Neural cell (in vitro differentiated cells): ENCODE measurements at regions not wholly inside any gene's neighbourhood (a gene's known extent, or its start where the extent isn't known, plus 50 kb on each side); places are given as distances from the start of the nearest gene placed in this dataset.

ENCODE experiments used
- H2AFZ ChIP-seq: fragments of 200-600, 300-800 bp; sonication (generic), shearing (Covaris generic); 2 replicates; pipeline ENCODE4 v1.6.0; 2014; ENCODE audit warnings: low read depth, mild to moderate bottlenecking, antibody characterized with exemption, low read length, moderate library complexity
- H3F3A ChIP-seq: fragments of 200-600 bp; shearing (Covaris generic); 2 replicates; pipeline ENCODE4 v1.6.1; 2016; ENCODE audit warnings: mild to moderate bottlenecking, moderate library complexity, mixed read lengths, antibody characterized with exemption, low read length; ENCODE audit not compliant: insufficient read depth, poor library complexity, severe bottlenecking
- H3K27ac ChIP-seq: fragments of 200-600, 300-800 bp; sonication (generic), shearing (Covaris generic); 2 replicates; pipeline ENCODE4 v1.5.1; 2014; ENCODE audit warnings: mild to moderate bottlenecking, low read length, moderate library complexity
- H3K27me3 ChIP-seq: fragments of 300-800, 200-600 bp; sonication (generic), shearing (Covaris generic); 2 replicates; pipeline ENCODE4 v1.6.0; 2014; ENCODE audit warnings: mild to moderate bottlenecking, low read depth, low read length, moderate library complexity; ENCODE audit not compliant: insufficient read depth
- H3K36me3 ChIP-seq: fragments of 300-800, 200-600 bp; sonication (generic), shearing (Covaris generic); 2 replicates; pipeline ENCODE4 v1.5.1; 2014; ENCODE audit warnings: mild to moderate bottlenecking, antibody characterized with exemption, low read length, moderate library complexity; ENCODE audit not compliant: insufficient read depth
- H3K4me2 ChIP-seq: fragments of 300-800, 200-600 bp; sonication (generic), shearing (Covaris generic); 2 replicates; pipeline ENCODE4 v1.6.0; 2014; ENCODE audit warnings: mild to moderate bottlenecking, low read length
- H3K4me3 ChIP-seq: fragments of 300-800, 200-600 bp; sonication (generic), shearing (Covaris generic); 2 replicates; pipeline ENCODE4 v1.5.1; 2014; ENCODE audit warnings: mild to moderate bottlenecking, low read length, moderate library complexity
- H3K79me2 ChIP-seq: fragments of 200-600 bp; shearing (Covaris generic); replicated peaks from 2 replicates; pipeline ENCODE4 v1.6.0; 2014; ENCODE audit warnings: mild to moderate bottlenecking, low read length, moderate library complexity; ENCODE audit not compliant: insufficient read depth
- H3K9ac ChIP-seq: fragments of 300-800, 200-600 bp; sonication (generic), shearing (Covaris generic); 2 replicates; pipeline ENCODE4 v1.6.1; 2016; ENCODE audit warnings: mild to moderate bottlenecking, low read length, mixed read lengths
- H3K9me2 ChIP-seq: fragments of 200-600 bp; shearing (Covaris generic); 2 replicates; pipeline ENCODE4 v1.6.1; 2016; ENCODE audit warnings: mild to moderate bottlenecking, low read length, mixed read lengths; ENCODE audit not compliant: insufficient read depth
- H3K9me3 ChIP-seq: fragments of 200-600, 300-800 bp; sonication (generic), shearing (Covaris generic); 2 replicates; pipeline ENCODE4 v1.6.1; 2016; ENCODE audit warnings: mild to moderate bottlenecking, mixed run types, low read length, moderate library complexity, mixed read lengths
- H4K20me1 ChIP-seq: fragments of 200-600 bp; shearing (Covaris generic); 2 replicates; pipeline ENCODE4 v1.6.1; 2016; ENCODE audit warnings: mild to moderate bottlenecking, mixed run types; ENCODE audit not compliant: insufficient read depth
- EP300 ChIP-seq: fragments of 450-650 bp; conservative IDR thresholded peaks from 2 replicates; pipeline ENCODE4 v1.6.1; 2014; ENCODE audit warnings: antibody characterized with exemption, mild to moderate bottlenecking, moderate library complexity; ENCODE audit not compliant: poor library complexity, severe bottlenecking
- EZH2 ChIP-seq: fragments of 200-600, 300-800 bp; shearing (Covaris generic), sonication (generic); IDR thresholded peaks from 2 replicates; pipeline ENCODE4 v1.6.1; 2014; ENCODE audit warnings: antibody characterized with exemption, low read length, borderline replicate concordance, mild to moderate bottlenecking; ENCODE audit not compliant: insufficient read depth, poor library complexity, severe bottlenecking
- MXI1 ChIP-seq: fragments of 450-650 bp; conservative IDR thresholded peaks from 2 replicates; pipeline ENCODE4 v1.6.1; 2014; ENCODE audit warnings: antibody characterized with exemption, mild to moderate bottlenecking; ENCODE audit not compliant: poor library complexity, severe bottlenecking
- POLR2AphosphoS5 ChIP-seq: IDR thresholded peaks from 2 replicates; pipeline ENCODE4 v1.6.1; 2012
- RAD21 ChIP-seq: fragments of 450-650 bp; conservative IDR thresholded peaks from 2 replicates; pipeline ENCODE4 v1.6.1; 2014; ENCODE audit warnings: antibody characterized with exemption, mild to moderate bottlenecking, moderate library complexity
- SMC3 ChIP-seq: fragments of 450-650 bp; conservative IDR thresholded peaks from 2 replicates; pipeline ENCODE4 v1.6.1; 2014; ENCODE audit warnings: antibody characterized with exemption, mild to moderate bottlenecking, moderate library complexity; ENCODE audit not compliant: poor library complexity
- TAF1 ChIP-seq: IDR thresholded peaks from 2 replicates; pipeline ENCODE4 v1.6.1; 2012; ENCODE audit warnings: low read depth
- TF ChIP-seq, protein P1 (sequence below): IDR thresholded peaks from 2 replicates; pipeline ENCODE4 v1.6.1; 2012; ENCODE audit warnings: borderline replicate concordance
- TF ChIP-seq, protein P2 (sequence below): fragments of 450-650 bp; IDR thresholded peaks from 2 replicates; pipeline ENCODE4 v1.5.1; 2014; ENCODE audit warnings: antibody characterized with exemption, mild to moderate bottlenecking, moderate library complexity; ENCODE audit not compliant: poor library complexity, severe bottlenecking

DNA sequence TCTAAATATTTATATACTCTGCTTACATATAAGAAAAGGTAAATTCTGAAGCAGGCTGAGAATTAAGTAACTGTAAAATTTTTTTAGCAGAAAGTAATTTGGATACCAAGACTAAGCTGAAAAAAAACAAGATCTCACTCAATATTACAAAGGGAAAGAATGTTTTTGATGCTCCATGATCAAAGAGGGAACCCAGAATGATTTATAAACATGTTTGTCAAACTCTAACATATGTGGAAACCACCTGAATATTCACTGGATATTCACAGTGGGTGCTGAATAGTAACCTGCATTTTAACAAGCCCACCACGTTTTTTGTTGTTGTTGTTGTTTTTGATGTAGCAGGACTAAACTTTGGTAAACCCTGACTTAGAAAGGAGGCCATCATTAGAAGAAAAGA lies 324.9 kb upstream of the GATB start:
- Histone ChIP-seq H3K27me3 (no peaks in the 10 kb centered on the region), H3K36me3 (no peaks in the 10 kb centered on the region), H3F3A (no peaks in the 10 kb centered on the region), H3K27ac (no peak overlapping the region), H3K9ac (no peak overlapping the region), H3K4me2 (no peak overlapping the region), H3K9me2 (no peaks in the 10 kb centered on the region), H3K4me3 (no peak overlapping the region), H2AFZ (no peak overlapping the region), H4K20me1 (no peaks in the 10 kb centered on the region), H3K79me2 (no peaks in the 10 kb centered on the region), H3K9me3 (no peaks in the 10 kb centered on the region)
- TF ChIP-seq EZH2 (no peak), SMC3 (no peak), POLR2AphosphoS5 (no peak), RAD21 (no peak), TAF1 (no peak), EP300 (no peak), MXI1 (no peak)
- TF ChIP-seq, protein P1, sequence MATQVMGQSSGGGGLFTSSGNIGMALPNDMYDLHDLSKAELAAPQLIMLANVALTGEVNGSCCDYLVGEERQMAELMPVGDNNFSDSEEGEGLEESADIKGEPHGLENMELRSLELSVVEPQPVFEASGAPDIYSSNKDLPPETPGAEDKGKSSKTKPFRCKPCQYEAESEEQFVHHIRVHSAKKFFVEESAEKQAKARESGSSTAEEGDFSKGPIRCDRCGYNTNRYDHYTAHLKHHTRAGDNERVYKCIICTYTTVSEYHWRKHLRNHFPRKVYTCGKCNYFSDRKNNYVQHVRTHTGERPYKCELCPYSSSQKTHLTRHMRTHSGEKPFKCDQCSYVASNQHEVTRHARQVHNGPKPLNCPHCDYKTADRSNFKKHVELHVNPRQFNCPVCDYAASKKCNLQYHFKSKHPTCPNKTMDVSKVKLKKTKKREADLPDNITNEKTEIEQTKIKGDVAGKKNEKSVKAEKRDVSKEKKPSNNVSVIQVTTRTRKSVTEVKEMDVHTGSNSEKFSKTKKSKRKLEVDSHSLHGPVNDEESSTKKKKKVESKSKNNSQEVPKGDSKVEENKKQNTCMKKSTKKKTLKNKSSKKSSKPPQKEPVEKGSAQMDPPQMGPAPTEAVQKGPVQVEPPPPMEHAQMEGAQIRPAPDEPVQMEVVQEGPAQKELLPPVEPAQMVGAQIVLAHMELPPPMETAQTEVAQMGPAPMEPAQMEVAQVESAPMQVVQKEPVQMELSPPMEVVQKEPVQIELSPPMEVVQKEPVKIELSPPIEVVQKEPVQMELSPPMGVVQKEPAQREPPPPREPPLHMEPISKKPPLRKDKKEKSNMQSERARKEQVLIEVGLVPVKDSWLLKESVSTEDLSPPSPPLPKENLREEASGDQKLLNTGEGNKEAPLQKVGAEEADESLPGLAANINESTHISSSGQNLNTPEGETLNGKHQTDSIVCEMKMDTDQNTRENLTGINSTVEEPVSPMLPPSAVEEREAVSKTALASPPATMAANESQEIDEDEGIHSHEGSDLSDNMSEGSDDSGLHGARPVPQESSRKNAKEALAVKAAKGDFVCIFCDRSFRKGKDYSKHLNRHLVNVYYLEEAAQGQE = no peak
- TF ChIP-seq, protein P2, sequence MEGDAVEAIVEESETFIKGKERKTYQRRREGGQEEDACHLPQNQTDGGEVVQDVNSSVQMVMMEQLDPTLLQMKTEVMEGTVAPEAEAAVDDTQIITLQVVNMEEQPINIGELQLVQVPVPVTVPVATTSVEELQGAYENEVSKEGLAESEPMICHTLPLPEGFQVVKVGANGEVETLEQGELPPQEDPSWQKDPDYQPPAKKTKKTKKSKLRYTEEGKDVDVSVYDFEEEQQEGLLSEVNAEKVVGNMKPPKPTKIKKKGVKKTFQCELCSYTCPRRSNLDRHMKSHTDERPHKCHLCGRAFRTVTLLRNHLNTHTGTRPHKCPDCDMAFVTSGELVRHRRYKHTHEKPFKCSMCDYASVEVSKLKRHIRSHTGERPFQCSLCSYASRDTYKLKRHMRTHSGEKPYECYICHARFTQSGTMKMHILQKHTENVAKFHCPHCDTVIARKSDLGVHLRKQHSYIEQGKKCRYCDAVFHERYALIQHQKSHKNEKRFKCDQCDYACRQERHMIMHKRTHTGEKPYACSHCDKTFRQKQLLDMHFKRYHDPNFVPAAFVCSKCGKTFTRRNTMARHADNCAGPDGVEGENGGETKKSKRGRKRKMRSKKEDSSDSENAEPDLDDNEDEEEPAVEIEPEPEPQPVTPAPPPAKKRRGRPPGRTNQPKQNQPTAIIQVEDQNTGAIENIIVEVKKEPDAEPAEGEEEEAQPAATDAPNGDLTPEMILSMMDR = no peak

DNA sequence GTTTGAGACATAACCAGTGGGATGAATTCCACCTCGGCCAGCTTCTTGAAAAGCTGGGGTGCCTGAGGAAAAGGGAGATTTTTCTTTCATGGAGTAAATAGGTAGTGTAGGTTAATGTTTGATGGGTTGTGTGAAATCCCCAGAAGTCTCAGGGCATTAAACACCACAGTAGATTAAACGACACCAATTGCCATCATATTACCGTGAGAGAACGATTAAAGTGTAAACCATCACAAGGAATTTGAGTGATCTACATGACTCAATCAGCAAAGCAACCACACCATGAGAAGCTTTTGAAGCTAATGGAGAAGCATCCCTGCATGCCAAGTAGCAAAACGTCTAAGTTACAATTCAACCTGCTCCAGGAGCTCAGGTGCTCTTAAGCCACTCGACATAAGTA lies 322.5 kb upstream of the GATB start:
- Histone ChIP-seq H3K9me2 (no peaks in the 10 kb centered on the region), H3K4me2 (no peak overlapping the region), H3K9ac (no peak overlapping the region), H3K9me3 (no peaks in the 10 kb centered on the region), H3K36me3 (no peaks in the 10 kb centered on the region), H3F3A (no peaks in the 10 kb centered on the region), H4K20me1 (no peaks in the 10 kb centered on the region), H3K27ac (no peak overlapping the region), H3K27me3 (no peaks in the 10 kb centered on the region), H2AFZ (no peak overlapping the region), H3K4me3 (no peak overlapping the region), H3K79me2 (no peaks in the 10 kb centered on the region)
- TF ChIP-seq RAD21 = no peak

DNA sequence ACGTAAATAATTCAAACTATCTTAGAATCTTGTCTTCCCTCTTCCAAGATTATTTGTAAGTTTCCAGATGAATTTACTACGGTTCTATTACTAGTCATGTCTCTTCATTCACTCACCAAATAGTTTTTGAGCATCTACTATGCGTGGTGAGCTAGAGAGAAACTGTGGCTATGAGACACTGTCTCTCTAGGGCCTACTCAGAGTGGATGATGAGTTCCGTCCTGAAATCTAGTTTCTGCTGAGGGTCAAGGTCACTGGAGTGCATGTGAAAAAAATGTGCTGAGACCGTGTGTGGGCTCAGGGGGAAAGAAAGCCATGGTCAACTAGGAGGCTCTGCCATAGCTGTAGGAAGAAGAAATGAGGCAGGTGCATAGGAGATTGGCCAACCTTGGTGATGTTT lies 320.2 kb upstream of the GATB start:
- Histone ChIP-seq H4K20me1 (no peaks in the 10 kb centered on the region), H3K9ac (no peak overlapping the region)

More for the DNA sequence above, 320.2 kb upstream of the GATB start:
- Histone ChIP-seq H3F3A (no peaks in the 10 kb centered on the region), H3K9me2 (no peaks in the 10 kb centered on the region), H3K27me3 (no peaks in the 10 kb centered on the region), H3K36me3 (no peaks in the 10 kb centered on the region), H2AFZ (no peak overlapping the region), H3K9me3 (no peaks in the 10 kb centered on the region), H3K4me2 (no peak overlapping the region), H3K79me2 (no peaks in the 10 kb centered on the region), H3K27ac (no peak overlapping the region), H3K4me3 (no peak overlapping the region)
- no peak for TF ChIP-seq EZH2
- TF ChIP-seq SMC3 = no peak
- no peak for TF ChIP-seq EP300
